Esophagus squamous epithelium (tissue), 4 donors: ENCODE measurements at regions not wholly inside any gene's neighbourhood (a gene's known extent, or its start where the extent isn't known, plus 50 kb on each side); places are given as distances from the start of the nearest gene placed in this dataset.

ENCODE experiments used
- POLR2A ChIP-seq, 4 donors: fragments of 450-650 bp; IDR thresholded peaks; one replicate each; pipeline ENCODE4 v1.6.1; 2017; ENCODE audit warnings: antibody characterized with exemption in 4 of 4, mild to moderate bottlenecking in 4 of 4, moderate library complexity in 3 of 4
- TF ChIP-seq, protein P1 (sequence below), 6 experiments: fragments of 450-650 bp in 4 of 6; fragments of 200-600 bp in 2 of 6; sonication (generic) in 2 of 6; IDR thresholded peaks; one replicate each; pipeline ENCODE4 v1.5.1; 2016 to 2019; ENCODE audit warnings: antibody characterized with exemption in 6 of 6, mild to moderate bottlenecking in 4 of 6, moderate library complexity in 4 of 6

DNA sequence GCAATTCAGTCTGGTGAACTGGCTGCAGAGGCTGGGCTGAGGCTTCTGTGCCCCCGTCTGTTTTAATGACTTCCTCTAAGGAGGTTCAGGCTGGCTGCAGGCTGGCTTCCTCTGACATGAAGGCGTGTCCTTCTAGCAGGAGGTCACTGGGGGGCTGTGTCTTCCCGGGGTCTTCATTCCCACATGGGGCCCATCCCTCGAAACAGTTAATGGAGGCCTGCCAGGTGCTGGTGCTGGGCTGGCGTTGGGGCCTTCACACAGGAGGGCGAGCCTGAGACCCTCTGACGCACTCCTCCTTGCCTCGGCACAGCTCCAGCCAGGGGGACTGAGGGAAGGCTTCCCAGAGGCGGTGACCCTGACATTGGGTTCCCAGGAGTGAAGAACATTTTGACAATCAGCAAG, 57.7 kb upstream of the DLK1 start:
- TF ChIP-seq, protein P1, sequence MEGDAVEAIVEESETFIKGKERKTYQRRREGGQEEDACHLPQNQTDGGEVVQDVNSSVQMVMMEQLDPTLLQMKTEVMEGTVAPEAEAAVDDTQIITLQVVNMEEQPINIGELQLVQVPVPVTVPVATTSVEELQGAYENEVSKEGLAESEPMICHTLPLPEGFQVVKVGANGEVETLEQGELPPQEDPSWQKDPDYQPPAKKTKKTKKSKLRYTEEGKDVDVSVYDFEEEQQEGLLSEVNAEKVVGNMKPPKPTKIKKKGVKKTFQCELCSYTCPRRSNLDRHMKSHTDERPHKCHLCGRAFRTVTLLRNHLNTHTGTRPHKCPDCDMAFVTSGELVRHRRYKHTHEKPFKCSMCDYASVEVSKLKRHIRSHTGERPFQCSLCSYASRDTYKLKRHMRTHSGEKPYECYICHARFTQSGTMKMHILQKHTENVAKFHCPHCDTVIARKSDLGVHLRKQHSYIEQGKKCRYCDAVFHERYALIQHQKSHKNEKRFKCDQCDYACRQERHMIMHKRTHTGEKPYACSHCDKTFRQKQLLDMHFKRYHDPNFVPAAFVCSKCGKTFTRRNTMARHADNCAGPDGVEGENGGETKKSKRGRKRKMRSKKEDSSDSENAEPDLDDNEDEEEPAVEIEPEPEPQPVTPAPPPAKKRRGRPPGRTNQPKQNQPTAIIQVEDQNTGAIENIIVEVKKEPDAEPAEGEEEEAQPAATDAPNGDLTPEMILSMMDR (IDR thresholded peaks at IDR 0.05): no peak
- no peak for TF ChIP-seq POLR2A (IDR thresholded peaks at IDR 0.05)
